NCI-H2029 (cell line): ENCODE measurements at regions not wholly inside any gene's neighbourhood (a gene's known extent, or its start where the extent isn't known, plus 50 kb on each side); places are given as distances from the start of the nearest gene placed in this dataset.

Source experiments
- DNase-seq: peaks from one replicate; lab custom pipeline; 2025; lab: John Stamatoyannopoulos, UW

- DNase-seq: no peak
Observed at GRCh38 chr2:155404433-155405002, 706.0 kb downstream of the KCNJ3 start.

DNA sequence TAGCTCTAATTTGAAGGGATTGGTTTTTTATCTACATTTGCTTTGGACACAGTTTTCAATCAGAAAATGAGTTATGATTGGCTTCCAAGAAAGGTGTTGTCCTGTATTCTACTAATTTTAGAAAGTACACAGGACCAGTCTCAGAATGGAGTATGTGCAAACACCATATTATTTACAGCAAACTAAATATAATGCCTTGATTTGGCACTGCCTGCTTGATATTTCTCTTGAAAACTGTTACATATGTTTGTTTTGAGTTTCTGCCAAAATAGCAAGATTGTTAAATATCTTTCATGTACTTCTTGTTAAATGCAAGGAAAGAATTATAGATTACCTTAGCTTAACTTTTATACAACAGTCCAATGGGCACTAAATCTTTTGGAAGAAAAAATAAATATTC, 694.9 kb downstream of the KCNJ3 start:
- no peak for DNase-seq

GRCh38 chr2:155391613-155392130, 693.2 kb downstream of the KCNJ3 start:
- no peak for DNase-seq

- no peak for DNase-seq
Observed at GRCh38 chr2:155389224-155389623, 690.7 kb downstream of the KCNJ3 start.

GRCh38 chr2:155384555-155385123, 686.1 kb downstream of the KCNJ3 start:
- DNase-seq: no peak

GRCh38 chr2:155382776-155383175, 684.3 kb downstream of the KCNJ3 start:
- no peak for DNase-seq

DNA sequence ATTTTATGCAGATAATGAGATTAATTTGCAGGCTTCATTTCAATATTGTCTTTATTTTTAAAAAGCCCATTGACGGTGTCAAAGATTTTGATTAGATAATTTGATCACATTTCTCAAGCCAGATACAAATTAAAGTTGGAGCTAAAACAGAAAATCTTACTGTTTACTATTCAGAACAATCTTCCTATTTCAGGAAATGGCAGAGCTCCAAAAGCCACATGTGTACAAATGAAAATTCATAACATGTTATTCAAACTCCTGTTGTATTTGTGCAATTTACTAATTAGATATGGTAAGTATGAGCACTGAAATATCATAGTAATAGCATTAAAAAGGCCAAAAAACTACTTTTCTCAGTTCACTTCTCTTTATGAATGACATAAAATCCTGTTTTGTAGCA, 682.9 kb downstream of the KCNJ3 start:
- DNase-seq: no peak

- no peak for DNase-seq
Observed at GRCh38 chr2:155379494-155379893, 681.0 kb downstream of the KCNJ3 start.

- DNase-seq: no peak
Observed at GRCh38 chr2:155377931-155378444, 679.5 kb downstream of the KCNJ3 start.

DNA sequence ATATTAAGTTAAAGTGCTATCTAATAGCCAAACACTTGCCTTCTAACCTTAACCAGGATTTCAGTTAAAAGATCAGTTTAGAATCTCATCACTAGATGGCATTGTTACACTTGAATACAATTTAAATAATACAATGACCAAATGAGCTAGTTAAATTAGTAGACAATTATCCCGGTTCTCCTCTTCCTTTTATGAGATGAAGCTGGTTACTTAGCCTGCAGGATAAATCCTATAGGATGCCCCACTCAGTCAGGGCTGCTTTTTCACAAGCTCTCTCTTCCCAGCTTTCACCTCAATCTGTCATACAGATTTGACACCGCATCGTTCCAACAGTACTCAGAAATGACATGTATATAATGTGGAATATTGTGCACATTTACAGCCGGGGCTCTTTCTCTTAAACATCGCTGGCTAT, 678.8 kb downstream of the KCNJ3 start:
- DNase-seq: peak; percentile 29

GRCh38 chr2:155372969-155373368, 674.5 kb downstream of the KCNJ3 start:
- no peak for DNase-seq

GRCh38 chr2:155368934-155369333, 670.4 kb downstream of the KCNJ3 start:
- no peak for DNase-seq

- DNase-seq: no peak
Observed at GRCh38 chr2:155364766-155365165, 666.3 kb downstream of the KCNJ3 start.

DNA sequence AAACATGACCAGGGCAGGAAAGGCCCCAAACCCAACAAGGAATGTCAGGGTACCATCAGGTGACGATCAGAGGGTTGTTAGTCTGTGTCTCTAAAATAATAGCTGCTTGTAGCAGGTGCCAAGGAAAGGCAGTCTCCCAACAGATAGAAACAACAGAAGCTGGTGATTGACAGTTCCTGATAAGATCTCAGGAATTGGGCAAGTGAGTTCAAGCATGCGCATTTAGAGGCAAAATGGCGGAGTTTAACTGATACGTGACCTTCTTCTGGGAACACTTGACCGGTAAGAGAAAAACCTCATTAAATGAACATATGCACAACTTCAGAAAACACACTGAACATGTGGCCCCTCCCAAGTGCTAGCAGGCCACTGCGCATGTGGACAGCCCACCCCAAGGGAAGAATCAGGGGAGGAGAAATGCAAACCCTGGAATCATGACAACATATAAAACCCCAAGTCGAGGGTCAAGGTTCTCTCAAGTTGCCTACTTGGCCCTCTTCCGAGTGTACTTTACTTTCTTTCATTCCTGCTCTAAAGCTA, 664.9 kb downstream of the KCNJ3 start:
- no peak for DNase-seq

DNA sequence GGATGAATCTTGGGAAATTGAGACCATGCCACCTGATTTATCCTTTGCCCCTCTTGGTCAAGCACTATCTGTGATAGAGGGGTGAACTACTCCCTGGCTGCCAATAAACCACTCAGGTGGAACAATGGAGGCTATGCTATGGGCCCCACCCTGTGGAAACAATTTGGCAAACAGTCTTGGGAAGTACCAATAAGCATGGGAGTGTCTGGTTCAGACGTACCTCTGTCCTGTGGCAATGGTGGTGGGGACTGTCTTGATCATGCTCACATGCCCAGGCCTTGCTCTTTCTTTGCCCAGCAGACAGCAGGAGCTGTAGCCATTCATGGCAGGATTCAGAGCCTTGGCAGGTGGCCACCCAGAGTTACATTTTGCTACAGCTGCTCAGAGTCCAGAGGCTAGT, 658.7 kb downstream of the KCNJ3 start:
- no peak for DNase-seq

- DNase-seq: no peak
Observed at GRCh38 chr2:155356250-155356649, 657.8 kb downstream of the KCNJ3 start.

- DNase-seq: no peak
Observed at GRCh38 chr2:155350783-155351580, 652.5 kb downstream of the KCNJ3 start.

DNA sequence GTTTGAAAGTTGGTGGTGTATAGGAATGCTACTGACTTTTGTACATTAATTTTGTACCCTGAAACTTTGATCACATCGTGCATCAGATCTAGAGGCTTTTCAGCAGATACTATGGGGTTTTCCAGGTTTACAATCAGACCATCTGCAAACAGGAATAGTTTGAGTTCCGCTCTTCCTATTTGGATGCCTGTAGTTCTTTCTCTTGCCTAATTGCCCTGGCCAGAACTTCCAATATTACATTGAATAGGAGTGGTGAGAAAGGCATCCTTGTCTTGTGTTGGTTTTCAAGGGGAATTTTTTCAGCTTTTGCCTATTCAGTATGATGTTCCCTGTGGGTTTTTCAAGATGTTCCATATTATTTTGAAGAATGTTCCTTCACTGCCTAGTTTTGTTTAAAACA, 633.5 kb downstream of the KCNJ3 start:
- no peak for DNase-seq

- no peak for DNase-seq
Observed at GRCh38 chr2:155320236-155320635, 621.7 kb downstream of the KCNJ3 start.

DNA sequence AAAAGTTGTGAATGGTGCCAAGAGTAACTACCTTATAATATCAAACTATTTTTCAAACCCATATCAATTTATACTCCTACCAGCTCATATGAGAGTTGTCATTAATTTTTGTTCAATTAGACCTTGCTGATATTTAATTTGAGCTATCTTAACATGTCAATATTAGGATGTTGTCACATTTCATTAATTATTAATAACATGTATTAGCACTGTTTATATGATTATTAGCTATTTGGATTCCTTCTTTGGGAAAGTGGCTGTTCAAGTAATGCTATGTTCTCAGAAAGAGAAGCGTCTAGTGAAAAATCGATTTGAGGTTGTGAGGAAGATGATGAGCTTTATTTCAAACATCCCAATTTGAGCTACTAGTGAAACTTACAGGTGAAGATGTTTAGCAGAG, 620.2 kb downstream of the KCNJ3 start:
- DNase-seq: no peak

GRCh38 chr2:155315768-155316167, 617.3 kb downstream of the KCNJ3 start:
- no peak for DNase-seq

GRCh38 chr2:155310589-155310988, 612.1 kb downstream of the KCNJ3 start:
- peak; percentile 3 for DNase-seq

GRCh38 chr2:155309483-155309882, 611.0 kb downstream of the KCNJ3 start:
- no peak for DNase-seq
